Superior temporal gyrus (tissue), 1 donor: ENCODE measurements at regions not wholly inside any gene's neighbourhood (a gene's known extent, or its start where the extent isn't known, plus 50 kb on each side); places are given as distances from the start of the nearest gene placed in this dataset.

ENCODE experiments used
- DNase-seq: peaks from one replicate; pipeline ENCODE4 v3.0.0-alpha.2; 2016; ENCODE audit errors: extremely low spot score

DNA sequence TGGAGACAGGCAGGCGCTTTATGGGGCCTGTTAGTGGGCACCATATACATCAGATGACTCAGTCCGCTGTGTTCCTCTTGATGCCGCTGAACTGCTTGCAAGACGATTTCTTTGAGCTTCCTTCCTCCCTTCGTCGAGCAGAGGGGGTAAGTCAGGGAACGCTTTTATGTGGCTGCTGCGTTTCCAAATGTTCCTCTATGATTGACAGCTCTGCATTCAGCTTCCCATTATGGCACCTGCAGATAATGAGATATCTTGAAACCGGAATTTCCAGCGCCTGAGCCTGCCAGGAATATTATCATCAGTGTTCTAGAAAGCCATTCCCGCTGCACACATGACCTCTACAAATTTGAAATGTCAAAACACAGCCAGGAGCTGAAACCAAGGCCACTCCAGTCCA, 257.0 kb downstream of the TSHZ3 start:
- no peak for DNase-seq

GRCh38 chr19:31089681-31090080, 259.6 kb downstream of the TSHZ3 start:
- DNase-seq = no peak

- DNase-seq = no peak
These were observed 264.1 kb downstream of the TSHZ3 start for GRCh38 chr19:31085125-31085524.

GRCh38 chr19:31083105-31083504, 266.1 kb downstream of the TSHZ3 start:
- no peak for DNase-seq

- DNase-seq = no peak
These were observed 274.0 kb downstream of the TSHZ3 start for GRCh38 chr19:31075146-31075655.

- DNase-seq = no peak
These were observed 274.8 kb downstream of the TSHZ3 start for GRCh38 chr19:31074199-31075125.

DNA sequence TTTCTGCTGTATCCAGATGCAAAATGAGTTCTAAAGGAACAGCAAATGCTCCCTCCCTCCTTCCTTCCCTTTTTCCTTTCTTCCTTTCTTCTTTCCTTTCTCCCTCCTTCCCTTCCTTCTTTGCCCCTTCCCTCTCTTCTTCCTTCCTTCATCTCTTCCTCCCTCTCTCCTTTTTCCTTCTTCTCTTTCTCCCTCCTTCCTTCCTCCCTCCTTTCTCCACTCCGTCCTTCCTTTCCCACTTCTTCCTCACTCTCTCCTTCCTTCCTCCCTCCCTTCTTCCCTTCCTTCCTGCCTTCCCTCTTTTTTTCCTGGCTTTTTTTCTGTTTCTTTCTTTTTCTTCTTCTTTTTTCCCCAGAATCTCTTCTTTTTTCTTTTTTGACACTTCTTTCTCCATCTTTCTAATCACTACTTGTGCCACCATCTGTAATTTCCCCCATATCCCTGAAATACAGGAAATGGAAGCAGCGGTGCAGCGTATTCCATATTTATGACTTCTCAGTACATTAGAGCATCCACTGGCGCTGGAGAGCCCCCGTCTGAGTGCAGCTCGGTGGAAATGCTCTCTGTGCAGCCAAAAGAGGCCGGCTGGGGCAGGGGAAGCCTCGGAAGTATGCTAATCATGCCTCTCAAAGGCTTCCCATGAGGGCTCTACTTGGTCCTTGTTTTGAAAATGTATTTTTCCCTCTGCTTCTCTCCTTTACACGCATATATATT, 275.6 kb downstream of the TSHZ3 start:
- no peak for DNase-seq

- DNase-seq = no peak
These were observed 276.8 kb downstream of the TSHZ3 start for GRCh38 chr19:31072451-31072850.

GRCh38 chr19:31071136-31071855, 277.9 kb downstream of the TSHZ3 start:
- DNase-seq = no peak

GRCh38 chr19:31070146-31071065, 278.8 kb downstream of the TSHZ3 start:
- no peak for DNase-seq

DNA sequence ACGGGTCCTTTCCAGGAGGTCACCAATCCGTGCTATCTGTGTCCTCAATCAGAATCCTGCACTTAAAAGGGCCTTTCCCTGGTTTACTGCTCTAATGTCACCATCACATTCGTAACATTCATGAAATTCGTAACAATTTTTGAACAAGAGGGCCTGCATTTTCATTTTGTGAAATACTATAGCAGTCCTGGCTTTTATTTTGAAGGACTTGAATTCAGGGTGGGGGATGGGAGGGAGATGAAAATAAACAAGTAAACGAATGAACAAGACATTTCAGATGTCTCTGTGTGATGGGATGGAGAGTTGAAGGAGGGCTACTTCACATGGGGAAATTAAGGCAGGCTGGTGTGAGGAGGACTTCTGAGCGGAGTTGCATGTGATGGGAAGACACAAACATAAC, 281.0 kb downstream of the TSHZ3 start:
- no peak for DNase-seq

- no peak for DNase-seq
These were observed 282.9 kb downstream of the TSHZ3 start for GRCh38 chr19:31066385-31066784.

DNA sequence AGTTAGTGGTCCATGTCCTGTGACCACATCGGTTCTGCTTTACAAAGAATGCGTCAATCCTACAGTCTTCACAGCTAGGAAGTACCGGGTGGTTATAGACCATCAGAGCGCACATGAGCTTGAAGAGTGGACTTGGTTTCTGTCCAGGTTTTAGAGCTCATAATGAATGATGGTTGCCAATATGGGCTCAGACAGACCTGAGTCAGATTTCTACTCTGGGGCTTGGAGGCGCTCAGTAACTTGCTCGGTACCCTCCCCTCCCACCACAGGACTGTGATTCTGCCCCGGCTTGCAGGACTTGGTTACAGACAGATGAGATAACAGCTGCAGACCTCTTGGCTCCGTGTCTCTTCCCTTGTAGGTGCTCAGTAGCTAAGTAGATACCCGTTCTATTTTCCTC, 284.7 kb downstream of the TSHZ3 start:
- DNase-seq = no peak

GRCh38 chr19:31058676-31059340, 290.4 kb downstream of the TSHZ3 start:
- DNase-seq = no peak

DNA sequence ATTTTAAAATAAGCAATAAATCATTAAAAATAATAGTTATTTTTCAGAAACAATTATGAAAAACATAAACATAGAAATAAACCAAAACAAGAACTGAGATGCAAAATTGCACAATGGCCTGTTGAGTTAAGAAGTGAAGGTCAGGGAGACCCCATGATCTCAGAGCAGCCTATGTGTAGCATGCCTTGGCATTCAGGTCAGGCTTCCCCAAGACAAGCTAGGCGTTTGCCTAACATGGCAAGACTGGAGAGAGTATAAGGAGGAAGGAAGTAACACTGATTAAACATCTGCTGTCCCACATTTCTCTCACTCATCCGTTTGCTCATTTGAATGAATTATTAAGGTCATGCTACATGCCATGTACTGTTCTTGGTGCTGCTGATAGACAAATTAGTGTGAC, 291.8 kb downstream of the TSHZ3 start:
- DNase-seq = no peak

GRCh38 chr19:31055454-31055853, 293.8 kb downstream of the TSHZ3 start:
- DNase-seq = no peak

DNA sequence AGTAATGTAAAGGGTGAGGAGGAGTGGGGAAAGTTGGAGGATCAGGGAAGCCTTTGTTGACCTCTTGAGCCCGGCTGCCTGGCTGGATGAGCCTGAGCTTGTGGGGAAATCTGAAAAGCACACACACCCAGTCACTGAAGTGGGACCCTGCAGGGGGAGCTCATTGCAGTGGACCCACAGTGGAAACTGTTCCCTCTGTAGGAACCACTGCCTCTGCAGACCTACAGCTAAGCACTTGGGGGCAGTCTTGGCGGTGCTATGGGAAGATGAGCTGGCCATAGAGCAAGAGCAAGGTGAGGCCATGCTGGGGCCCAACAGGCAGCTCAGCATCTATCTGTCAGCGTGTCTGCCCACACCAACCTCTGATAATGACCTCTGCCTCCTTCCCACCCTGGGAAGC, 294.8 kb downstream of the TSHZ3 start:
- DNase-seq = no peak

GRCh38 chr19:31049431-31049830, 299.8 kb downstream of the TSHZ3 start:
- no peak for DNase-seq

GRCh38 chr19:31046024-31046423, 303.2 kb downstream of the TSHZ3 start:
- DNase-seq = no peak

GRCh38 chr19:31041461-31041860, 307.8 kb downstream of the TSHZ3 start:
- no peak for DNase-seq

- DNase-seq = no peak
These were observed 310.1 kb downstream of the TSHZ3 start for GRCh38 chr19:31039151-31039550.
